ENCODE measurements at regions not wholly inside any gene's neighbourhood (a gene's known extent, or its start where the extent isn't known, plus 50 kb on each side); places are given as distances from the start of the nearest gene placed in this dataset.
A peak's percentile ranks its signal among the peaks of the same experiment; 100 is the strongest.

GRCh38 chr15:47461652-47462141 lies 255.6 kb upstream of the SEMA6D start:
- H3K27me3 ChIP-seq (ENCODE audit: low read depth, low read length): no peaks in the 10 kb centered on the region
- no peaks in the 10 kb centered on the region for H3K4me1 ChIP-seq (ENCODE audit: control insufficient read depth in 1 of 2, insufficient read depth in 2 of 2, low read length in 2 of 2)
- no peak overlapping the region for H3K27ac ChIP-seq (ENCODE audit: low read length)
- no peaks in the 10 kb centered on the region for H3K36me3 ChIP-seq (ENCODE audit: control insufficient read depth in 1 of 2, insufficient read depth in 2 of 2, low read length in 2 of 2)
- H3K4me3 ChIP-seq (ENCODE audit: low read depth in 1 of 2, low read length in 2 of 2): no peak overlapping the region
- no peaks in the 10 kb centered on the region for H3K9me3 ChIP-seq (ENCODE audit: control insufficient read depth in 1 of 2, low read length in 2 of 2)

GRCh38 chr15:47466357-47466756 lies 250.9 kb upstream of the SEMA6D start:
- Histone ChIP-seq H3K9me3 (ENCODE audit: control insufficient read depth in 1 of 2, low read length in 2 of 2) (no peaks in the 10 kb centered on the region), H3K27me3 (ENCODE audit: low read depth, low read length) (no peaks in the 10 kb centered on the region), H3K4me3 (ENCODE audit: low read depth in 1 of 2, low read length in 2 of 2) (no peak overlapping the region), H3K27ac (ENCODE audit: low read length) (no peak overlapping the region), H3K4me1 (ENCODE audit: control insufficient read depth in 1 of 2, insufficient read depth in 2 of 2, low read length in 2 of 2) (no peaks in the 10 kb centered on the region), H3K36me3 (ENCODE audit: control insufficient read depth in 1 of 2, insufficient read depth in 2 of 2, low read length in 2 of 2) (no peaks in the 10 kb centered on the region)

- H3K27me3 ChIP-seq (ENCODE audit: low read depth, low read length): no peaks in the 10 kb centered on the region
- H3K36me3 ChIP-seq (ENCODE audit: control insufficient read depth in 1 of 2, insufficient read depth in 2 of 2, low read length in 2 of 2): no peaks in the 10 kb centered on the region
- H3K4me3 ChIP-seq (ENCODE audit: low read depth in 1 of 2, low read length in 2 of 2): no peak overlapping the region
- no peak overlapping the region for H3K27ac ChIP-seq (ENCODE audit: low read length)
- H3K9me3 ChIP-seq (ENCODE audit: control insufficient read depth in 1 of 2, low read length in 2 of 2): no peaks in the 10 kb centered on the region
- peaks cover 0 to 3% of the 10 kb centered on the region in 2 donors for H3K4me1 ChIP-seq (ENCODE audit: control insufficient read depth in 1 of 2, insufficient read depth in 2 of 2, low read length in 2 of 2)
Measured at GRCh38 chr15:47470983-47471382, 246.3 kb upstream of the SEMA6D start.

GRCh38 chr15:47473106-47473725 lies 244.1 kb upstream of the SEMA6D start:
- Histone ChIP-seq H3K27ac (ENCODE audit: low read length) (peak overlapping the region; percentile 25), H3K9me3 (ENCODE audit: control insufficient read depth in 1 of 2, low read length in 2 of 2) (no peaks in the 10 kb centered on the region), H3K36me3 (ENCODE audit: control insufficient read depth in 1 of 2, insufficient read depth in 2 of 2, low read length in 2 of 2) (no peaks in the 10 kb centered on the region), H3K27me3 (ENCODE audit: low read depth, low read length) (no peaks in the 10 kb centered on the region), H3K4me3 (ENCODE audit: low read depth in 1 of 2, low read length in 2 of 2) (no peak overlapping the region), H3K4me1 (ENCODE audit: control insufficient read depth in 1 of 2, insufficient read depth in 2 of 2, low read length in 2 of 2) (peaks cover 0 to 10% of the 10 kb centered on the region in 2 donors)

- peak overlapping the region; percentile 25 for H3K27ac ChIP-seq (ENCODE audit: low read length)
- H3K4me3 ChIP-seq (ENCODE audit: low read depth in 1 of 2, low read length in 2 of 2): peak overlapping the region in 1 of 2 donors; percentile 3
- no peaks in the 10 kb centered on the region for H3K36me3 ChIP-seq (ENCODE audit: control insufficient read depth in 1 of 2, insufficient read depth in 2 of 2, low read length in 2 of 2)
- peaks cover 0 to 10% of the 10 kb centered on the region in 2 donors for H3K4me1 ChIP-seq (ENCODE audit: control insufficient read depth in 1 of 2, insufficient read depth in 2 of 2, low read length in 2 of 2)
- no peaks in the 10 kb centered on the region for H3K27me3 ChIP-seq (ENCODE audit: low read depth, low read length)
- no peaks in the 10 kb centered on the region for H3K9me3 ChIP-seq (ENCODE audit: control insufficient read depth in 1 of 2, low read length in 2 of 2)
Measured at GRCh38 chr15:47473832-47474231, 243.5 kb upstream of the SEMA6D start.

GRCh38 chr15:47475336-47475735 lies 242.0 kb upstream of the SEMA6D start:
- Histone ChIP-seq H3K27ac (ENCODE audit: low read length) (no peak overlapping the region), H3K4me3 (ENCODE audit: low read depth in 1 of 2, low read length in 2 of 2) (no peak overlapping the region), H3K9me3 (ENCODE audit: control insufficient read depth in 1 of 2, low read length in 2 of 2) (no peaks in the 10 kb centered on the region), H3K36me3 (ENCODE audit: control insufficient read depth in 1 of 2, insufficient read depth in 2 of 2, low read length in 2 of 2) (no peaks in the 10 kb centered on the region), H3K4me1 (ENCODE audit: control insufficient read depth in 1 of 2, insufficient read depth in 2 of 2, low read length in 2 of 2) (peaks cover 0 to 10% of the 10 kb centered on the region in 2 donors), H3K27me3 (ENCODE audit: low read depth, low read length) (no peaks in the 10 kb centered on the region)

- Histone ChIP-seq H3K27me3 (ENCODE audit: low read depth, low read length) (no peaks in the 10 kb centered on the region), H3K4me3 (ENCODE audit: low read depth in 1 of 2, low read length in 2 of 2) (no peak overlapping the region), H3K4me1 (ENCODE audit: control insufficient read depth in 1 of 2, insufficient read depth in 2 of 2, low read length in 2 of 2) (peaks cover 0 to 10% of the 10 kb centered on the region in 2 donors), H3K9me3 (ENCODE audit: control insufficient read depth in 1 of 2, low read length in 2 of 2) (no peaks in the 10 kb centered on the region), H3K36me3 (ENCODE audit: control insufficient read depth in 1 of 2, insufficient read depth in 2 of 2, low read length in 2 of 2) (no peaks in the 10 kb centered on the region), H3K27ac (ENCODE audit: low read length) (no peak overlapping the region)
Measured at GRCh38 chr15:47477341-47477740, 240.0 kb upstream of the SEMA6D start.

- Histone ChIP-seq H3K4me1 (ENCODE audit: control insufficient read depth in 1 of 2, insufficient read depth in 2 of 2, low read length in 2 of 2) (no peaks in the 10 kb centered on the region), H3K36me3 (ENCODE audit: control insufficient read depth in 1 of 2, insufficient read depth in 2 of 2, low read length in 2 of 2) (no peaks in the 10 kb centered on the region), H3K27me3 (ENCODE audit: low read depth, low read length) (no peaks in the 10 kb centered on the region), H3K4me3 (ENCODE audit: low read depth in 1 of 2, low read length in 2 of 2) (no peak overlapping the region), H3K27ac (ENCODE audit: low read length) (no peak overlapping the region), H3K9me3 (ENCODE audit: control insufficient read depth in 1 of 2, low read length in 2 of 2) (no peaks in the 10 kb centered on the region)
Measured at GRCh38 chr15:47484059-47484458, 233.2 kb upstream of the SEMA6D start.

- no peaks in the 10 kb centered on the region for H3K9me3 ChIP-seq (ENCODE audit: control insufficient read depth in 1 of 2, low read length in 2 of 2)
- no peaks in the 10 kb centered on the region for H3K4me1 ChIP-seq (ENCODE audit: control insufficient read depth in 1 of 2, insufficient read depth in 2 of 2, low read length in 2 of 2)
- no peak overlapping the region for H3K27ac ChIP-seq (ENCODE audit: low read length)
- H3K4me3 ChIP-seq (ENCODE audit: low read depth in 1 of 2, low read length in 2 of 2): no peak overlapping the region
- no peaks in the 10 kb centered on the region for H3K36me3 ChIP-seq (ENCODE audit: control insufficient read depth in 1 of 2, insufficient read depth in 2 of 2, low read length in 2 of 2)
- H3K27me3 ChIP-seq (ENCODE audit: low read depth, low read length): no peaks in the 10 kb centered on the region
Measured at GRCh38 chr15:47484997-47485396, 232.3 kb upstream of the SEMA6D start.

- no peaks in the 10 kb centered on the region for H3K27me3 ChIP-seq (ENCODE audit: low read depth, low read length)
- H3K36me3 ChIP-seq (ENCODE audit: control insufficient read depth in 1 of 2, insufficient read depth in 2 of 2, low read length in 2 of 2): no peaks in the 10 kb centered on the region
- H3K4me1 ChIP-seq (ENCODE audit: control insufficient read depth in 1 of 2, insufficient read depth in 2 of 2, low read length in 2 of 2): no peaks in the 10 kb centered on the region
- H3K9me3 ChIP-seq (ENCODE audit: control insufficient read depth in 1 of 2, low read length in 2 of 2): no peaks in the 10 kb centered on the region
- no peak overlapping the region for H3K4me3 ChIP-seq (ENCODE audit: low read depth in 1 of 2, low read length in 2 of 2)
- no peak overlapping the region for H3K27ac ChIP-seq (ENCODE audit: low read length)
Measured at GRCh38 chr15:47485419-47485818, 231.9 kb upstream of the SEMA6D start.

GRCh38 chr15:47486040-47486439 lies 231.3 kb upstream of the SEMA6D start:
- H3K36me3 ChIP-seq (ENCODE audit: control insufficient read depth in 1 of 2, insufficient read depth in 2 of 2, low read length in 2 of 2): no peaks in the 10 kb centered on the region
- H3K4me1 ChIP-seq (ENCODE audit: control insufficient read depth in 1 of 2, insufficient read depth in 2 of 2, low read length in 2 of 2): no peaks in the 10 kb centered on the region
- no peak overlapping the region for H3K4me3 ChIP-seq (ENCODE audit: low read depth in 1 of 2, low read length in 2 of 2)
- no peak overlapping the region for H3K27ac ChIP-seq (ENCODE audit: low read length)
- H3K27me3 ChIP-seq (ENCODE audit: low read depth, low read length): no peaks in the 10 kb centered on the region
- no peaks in the 10 kb centered on the region for H3K9me3 ChIP-seq (ENCODE audit: control insufficient read depth in 1 of 2, low read length in 2 of 2)

- Histone ChIP-seq H3K27me3 (ENCODE audit: low read depth, low read length) (no peaks in the 10 kb centered on the region), H3K27ac (ENCODE audit: low read length) (no peak overlapping the region), H3K9me3 (ENCODE audit: control insufficient read depth in 1 of 2, low read length in 2 of 2) (no peaks in the 10 kb centered on the region), H3K36me3 (ENCODE audit: control insufficient read depth in 1 of 2, insufficient read depth in 2 of 2, low read length in 2 of 2) (no peaks in the 10 kb centered on the region), H3K4me1 (ENCODE audit: control insufficient read depth in 1 of 2, insufficient read depth in 2 of 2, low read length in 2 of 2) (no peaks in the 10 kb centered on the region), H3K4me3 (ENCODE audit: low read depth in 1 of 2, low read length in 2 of 2) (no peak overlapping the region)
Measured at GRCh38 chr15:47492195-47492594, 225.1 kb upstream of the SEMA6D start.

All from muscle layer of duodenum (tissue), 2 donors.